ENCODE measurements at regions not wholly inside any gene's neighbourhood (a gene's known extent, or its start where the extent isn't known, plus 50 kb on each side); places are given as distances from the start of the nearest gene placed in this dataset.

DNA sequence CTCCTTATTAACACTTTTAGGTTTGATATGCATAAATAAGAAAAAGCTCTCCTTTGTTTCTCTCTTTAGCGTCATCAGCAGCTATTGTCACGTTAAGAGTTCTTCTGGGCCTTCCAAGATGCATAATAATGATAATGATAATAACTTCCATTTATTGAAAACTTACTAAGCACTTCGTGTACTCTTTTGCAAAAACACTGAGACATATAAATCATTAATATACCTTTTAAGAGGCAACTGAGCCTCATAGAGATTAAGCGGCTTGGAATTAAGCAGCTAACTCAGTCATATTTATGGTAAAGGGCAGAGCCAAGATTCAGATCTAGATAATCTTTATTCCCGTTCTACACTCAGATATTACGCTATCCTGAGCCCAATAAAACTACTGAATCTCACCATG lies 1105.1 kb downstream of the OLFM4 start:
- no peak for TF ChIP-seq CTCF (conservative IDR thresholded peaks at IDR 0.05; ENCODE audit: low read length)
- TF ChIP-seq EZH2phosphoT487 (IDR thresholded peaks at IDR 0.05; ENCODE audit: borderline replicate concordance, low read depth, low read length): no peak
